CD4-positive, alpha-beta T cell (primary cell): ENCODE measurements at regions not wholly inside any gene's neighbourhood (a gene's known extent, or its start where the extent isn't known, plus 50 kb on each side); places are given as distances from the start of the nearest gene placed in this dataset.
"Not testable (repeated sequence)": the region's sequence is repeated elsewhere in the genome, so short reads cannot be mapped to it uniquely, and the experiment has no call there.

Source experiments
- ATAC-seq: fragments of 200-7000 bp; cut with Tn5 transposase; one replicate; pipeline ENCODE4 v1.10.0; 2022; ENCODE audit warnings: mild to moderate bottlenecking; ENCODE audit not compliant: poor library complexity
- CTCF ChIA-PET: fragments of 350-600 bp; sonication (Branson Sonifier 250); formaldehyde crosslinking; loops from one replicate; lab custom pipeline; 2021; ENCODE audit warnings: antibody characterized with exemption, inconsistent platforms; lab: Charles Lee
- POLR2A ChIA-PET: fragments of 350-600 bp; sonication (Branson Sonifier 250); formaldehyde crosslinking; loops from one replicate; lab custom pipeline; 2021; ENCODE audit warnings: antibody characterized with exemption, inconsistent platforms; lab: Charles Lee
- DNase-seq, 14 experiments: peaks; one replicate each; pipeline ENCODE4 v3.0.0-alpha.2; 2013 to 2020; ENCODE audit warnings: mixed read lengths in 2 of 14
- H3K27ac ChIP-seq, 2 donors: one replicate each; pipeline versions ENCODE4 v1.5.1 to v1.7.0; 2013; ENCODE audit warnings: low read length in 2 of 2, low read depth in 1 of 2, mild to moderate bottlenecking in 1 of 2
- H3K27me3 ChIP-seq, 2 experiments: 1 replicate in 1 of 2; 2 replicates in 1 of 2; pipeline versions ENCODE4 v1.6.1 to v1.7.0; 2013; ENCODE audit warnings: low read length in 2 of 2, control low read depth in 1 of 2, mild to moderate bottlenecking in 1 of 2, moderate library complexity in 1 of 2; ENCODE audit not compliant: insufficient read depth in 2 of 2, control insufficient read depth in 1 of 2
- H3K36me3 ChIP-seq: one replicate; pipeline ENCODE4 v1.6.1; 2013; ENCODE audit warnings: low read length, control low read depth; ENCODE audit not compliant: insufficient read depth
- H3K4me1 ChIP-seq: one replicate; pipeline ENCODE4 v1.6.1; 2013; ENCODE audit warnings: low read length, control low read depth; ENCODE audit not compliant: insufficient read depth
- H3K4me3 ChIP-seq: one replicate; pipeline ENCODE4 v1.5.1; 2013; ENCODE audit warnings: mild to moderate bottlenecking, low read length, moderate library complexity
- H3K9me3 ChIP-seq, 2 experiments: 1 replicate in 1 of 2; 2 replicates in 1 of 2; pipeline versions ENCODE4 v1.6.1 to v1.7.0; 2013; ENCODE audit warnings: low read length in 2 of 2, mild to moderate bottlenecking in 2 of 2, control low read depth in 1 of 2, moderate library complexity in 1 of 2; ENCODE audit not compliant: control insufficient read depth in 1 of 2, insufficient read depth in 1 of 2
- H3K27ac Mint-ChIP-seq: one replicate; pipeline ENCODE4 v1.8.0; 2020; ENCODE audit warnings: mixed read lengths
- H3K27me3 Mint-ChIP-seq: one replicate; pipeline ENCODE4 v1.8.0; 2021; ENCODE audit warnings: mixed read lengths
- H3K36me3 Mint-ChIP-seq: one replicate; pipeline ENCODE4 v1.8.0; 2021; ENCODE audit warnings: low read depth, mixed read lengths
- H3K4me1 Mint-ChIP-seq: one replicate; pipeline ENCODE4 v1.8.0; 2021; ENCODE audit warnings: low read depth, mixed read lengths
- H3K4me3 Mint-ChIP-seq: one replicate; pipeline ENCODE4 v1.8.0; 2020; ENCODE audit warnings: mild to moderate bottlenecking, mixed read lengths
- H3K9me3 Mint-ChIP-seq: one replicate; pipeline ENCODE4 v1.8.0; 2020; ENCODE audit warnings: mixed read lengths
- intact Hi-C, 2 experiments: fragments of 100-400 bp; cut with DNase I in 1 of 2; cut with micrococcal nuclease in 1 of 2; formaldehyde crosslinking; loops; one replicate each; pipeline versions ENCODE4 v1.15.1 to v1.9.0; 2023 to 2025; cut with DNase I, micrococcal nuclease
- TF ChIP-seq, protein P1 (sequence below): fragments of 200-600 bp; IDR thresholded peaks from one replicate; pipeline ENCODE4 v1.8.0; 2022; ENCODE audit warnings: antibody characterized with exemption, mild to moderate bottlenecking

DNA sequence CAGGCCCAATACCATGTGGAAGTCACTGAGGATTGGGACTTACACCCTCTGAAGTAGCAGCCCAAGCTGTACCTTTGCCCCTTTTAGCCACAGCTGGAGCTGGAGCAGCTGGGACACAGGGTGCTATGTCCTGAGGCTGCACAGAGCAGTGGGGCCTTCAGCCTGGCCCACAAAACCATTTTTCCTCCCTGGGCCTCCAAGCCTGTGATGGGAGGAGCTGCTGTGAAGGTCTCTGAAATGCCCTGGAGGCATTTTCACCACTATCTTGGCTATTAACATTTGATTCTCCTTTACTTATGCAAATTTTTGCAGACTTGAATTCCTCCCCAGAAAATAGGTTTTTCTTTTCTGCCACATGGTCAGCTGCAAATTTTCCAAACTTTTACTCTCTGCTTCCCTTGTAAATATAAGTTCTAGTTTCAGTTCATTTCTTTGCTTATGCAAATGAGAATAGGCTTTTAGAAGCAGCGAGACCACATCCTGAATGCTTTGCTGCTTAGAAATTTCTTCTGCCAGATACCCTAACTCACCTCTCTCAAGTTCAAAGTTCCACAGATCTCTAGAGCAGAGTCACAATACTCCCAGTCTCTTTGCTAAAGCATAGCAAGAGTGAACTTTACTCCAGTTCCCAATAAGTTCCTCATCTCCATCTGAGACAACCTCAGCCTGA, 213.8 kb upstream of the MGAT5 start:
- no peaks in the 10 kb centered on the region for H3K36me3 ChIP-seq
- H3K4me3 ChIP-seq: no peak overlapping the region
- TF ChIP-seq, protein P1, sequence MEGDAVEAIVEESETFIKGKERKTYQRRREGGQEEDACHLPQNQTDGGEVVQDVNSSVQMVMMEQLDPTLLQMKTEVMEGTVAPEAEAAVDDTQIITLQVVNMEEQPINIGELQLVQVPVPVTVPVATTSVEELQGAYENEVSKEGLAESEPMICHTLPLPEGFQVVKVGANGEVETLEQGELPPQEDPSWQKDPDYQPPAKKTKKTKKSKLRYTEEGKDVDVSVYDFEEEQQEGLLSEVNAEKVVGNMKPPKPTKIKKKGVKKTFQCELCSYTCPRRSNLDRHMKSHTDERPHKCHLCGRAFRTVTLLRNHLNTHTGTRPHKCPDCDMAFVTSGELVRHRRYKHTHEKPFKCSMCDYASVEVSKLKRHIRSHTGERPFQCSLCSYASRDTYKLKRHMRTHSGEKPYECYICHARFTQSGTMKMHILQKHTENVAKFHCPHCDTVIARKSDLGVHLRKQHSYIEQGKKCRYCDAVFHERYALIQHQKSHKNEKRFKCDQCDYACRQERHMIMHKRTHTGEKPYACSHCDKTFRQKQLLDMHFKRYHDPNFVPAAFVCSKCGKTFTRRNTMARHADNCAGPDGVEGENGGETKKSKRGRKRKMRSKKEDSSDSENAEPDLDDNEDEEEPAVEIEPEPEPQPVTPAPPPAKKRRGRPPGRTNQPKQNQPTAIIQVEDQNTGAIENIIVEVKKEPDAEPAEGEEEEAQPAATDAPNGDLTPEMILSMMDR: no peak
- no peak overlapping the region for H3K4me3 Mint-ChIP-seq
- H3K4me1 ChIP-seq: peaks cover 4% of the 10 kb centered on the region
- no peaks in the 10 kb centered on the region for H3K4me1 Mint-ChIP-seq
- peaks cover 38% of the 10 kb centered on the region for H3K27me3 Mint-ChIP-seq
- CTCF ChIA-PET: no interaction called here
- POLR2A ChIA-PET: no interaction called here
- no peaks in the 10 kb centered on the region for H3K36me3 Mint-ChIP-seq
- H3K27ac ChIP-seq: no peak overlapping the region
- peaks cover 2% of the 10 kb centered on the region for H3K9me3 Mint-ChIP-seq
- H3K9me3 ChIP-seq: peaks cover 0 to 4% of the 10 kb centered on the region in 2 experiments
- DNase-seq (no peak), ATAC-seq (no peak)
- no peaks in the 10 kb centered on the region for H3K27me3 ChIP-seq
- intact Hi-C loops: no loop called here
- H3K27ac Mint-ChIP-seq: no peak overlapping the region

- DNase-seq, H3K4me3 Mint-ChIP-seq, H3K36me3 Mint-ChIP-seq, ATAC-seq, H3K9me3 ChIP-seq, CTCF ChIA-PET, H3K27ac ChIP-seq, H3K4me3 ChIP-seq, H3K4me1 Mint-ChIP-seq, intact Hi-C loops, H3K4me1 ChIP-seq, POLR2A ChIA-PET, H3K9me3 Mint-ChIP-seq, H3K27ac Mint-ChIP-seq, H3K36me3 ChIP-seq, H3K27me3 ChIP-seq: not testable (repeated sequence)
- H3K27me3 Mint-ChIP-seq: peaks cover 43% of the 10 kb centered on the region
Measured at GRCh38 chr2:134040626-134041172, 213.2 kb upstream of the MGAT5 start.

- Mint-ChIP-seq H3K27me3 (peaks cover 33% of the 10 kb centered on the region), H3K36me3 (no peaks in the 10 kb centered on the region), H3K4me1 (no peaks in the 10 kb centered on the region), H3K9me3 (peaks cover 6% of the 10 kb centered on the region), H3K27ac (no peak overlapping the region), H3K4me3 (no peak overlapping the region)
- no peak for DNase-seq
- H3K36me3 ChIP-seq: no peaks in the 10 kb centered on the region
- H3K4me3 ChIP-seq: no peak overlapping the region
- no peak overlapping the region for H3K27ac ChIP-seq
- ChIA-PET POLR2A (no interaction called here), CTCF (no interaction called here)
- peaks cover 0 to 4% of the 10 kb centered on the region in 2 experiments for H3K9me3 ChIP-seq
- intact Hi-C loops: no loop called here
- ATAC-seq: no peak
- H3K27me3 ChIP-seq: no peaks in the 10 kb centered on the region
- H3K4me1 ChIP-seq: peaks cover 4% of the 10 kb centered on the region
- TF ChIP-seq, protein P1: no peak
Measured at GRCh38 chr2:134041877-134042276, 212.0 kb upstream of the MGAT5 start.

GRCh38 chr2:134043028-134043427, 210.8 kb upstream of the MGAT5 start:
- H3K36me3 Mint-ChIP-seq, H3K4me3 ChIP-seq, H3K4me1 Mint-ChIP-seq, POLR2A ChIA-PET, H3K9me3 Mint-ChIP-seq, H3K27me3 ChIP-seq, CTCF ChIA-PET, H3K27ac Mint-ChIP-seq, H3K9me3 ChIP-seq, intact Hi-C loops, ATAC-seq, H3K27ac ChIP-seq, H3K36me3 ChIP-seq, H3K4me3 Mint-ChIP-seq, H3K4me1 ChIP-seq: not testable (repeated sequence)
- peaks cover 33% of the 10 kb centered on the region for H3K27me3 Mint-ChIP-seq
- peak in 1 of 14 experiments; percentile 26 for DNase-seq
